22Rv1 (cell line): ENCODE measurements at regions not wholly inside any gene's neighbourhood (a gene's known extent, or its start where the extent isn't known, plus 50 kb on each side); places are given as distances from the start of the nearest gene placed in this dataset.

Experiments used
- H3K27ac ChIP-seq: fragments of 450-650 bp; 2 replicates; pipeline ENCODE4 v1.5.1; 2017
- ZFX ChIP-seq: fragments of 450-650 bp; IDR thresholded peaks from 2 replicates; pipeline ENCODE4 v1.6.1; 2017; ENCODE audit warnings: antibody characterized with exemption, borderline replicate concordance
- TF ChIP-seq, protein P1 (sequence below): fragments of 450-650 bp; IDR thresholded peaks from 2 replicates; pipeline ENCODE4 v1.5.1; 2017; ENCODE audit warnings: mild to moderate bottlenecking

DNA sequence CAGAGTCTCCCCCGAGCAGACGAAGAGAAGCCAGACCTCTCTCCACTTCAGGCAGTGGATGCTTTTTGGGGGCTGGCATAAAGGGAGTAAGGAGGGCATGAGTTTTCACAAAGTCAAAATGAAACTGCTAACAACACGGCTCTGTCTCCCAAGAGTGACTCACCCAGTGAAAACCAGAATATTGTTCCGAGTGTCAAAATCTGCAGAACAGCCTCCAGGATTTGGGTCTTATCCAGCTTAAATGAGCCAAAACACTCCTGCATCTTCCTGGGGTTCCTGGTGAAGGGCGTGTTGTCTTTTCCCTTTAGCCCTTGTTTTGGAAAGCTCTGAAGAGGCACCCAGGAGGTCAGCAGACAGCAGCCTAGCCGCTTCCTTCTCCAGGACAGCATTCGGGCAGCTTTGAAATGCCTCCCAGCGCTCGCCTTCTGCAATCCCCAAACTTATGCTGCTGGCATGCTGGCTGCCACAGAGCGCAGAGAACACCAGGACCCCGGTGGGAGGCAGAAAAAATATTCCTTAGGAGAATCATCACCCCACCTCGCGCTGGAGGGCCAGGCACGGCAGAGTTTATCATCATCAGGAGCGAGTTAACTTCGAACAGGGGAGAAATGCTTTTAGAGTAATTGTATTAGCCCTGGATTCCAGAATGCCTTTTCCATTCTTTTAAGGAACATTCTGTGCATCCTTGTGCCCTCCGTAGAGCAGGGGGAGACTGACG is 117.7 kb upstream of the NCOR2 start:
- H3K27ac ChIP-seq: no peak overlapping the region
- TF ChIP-seq, protein P1, sequence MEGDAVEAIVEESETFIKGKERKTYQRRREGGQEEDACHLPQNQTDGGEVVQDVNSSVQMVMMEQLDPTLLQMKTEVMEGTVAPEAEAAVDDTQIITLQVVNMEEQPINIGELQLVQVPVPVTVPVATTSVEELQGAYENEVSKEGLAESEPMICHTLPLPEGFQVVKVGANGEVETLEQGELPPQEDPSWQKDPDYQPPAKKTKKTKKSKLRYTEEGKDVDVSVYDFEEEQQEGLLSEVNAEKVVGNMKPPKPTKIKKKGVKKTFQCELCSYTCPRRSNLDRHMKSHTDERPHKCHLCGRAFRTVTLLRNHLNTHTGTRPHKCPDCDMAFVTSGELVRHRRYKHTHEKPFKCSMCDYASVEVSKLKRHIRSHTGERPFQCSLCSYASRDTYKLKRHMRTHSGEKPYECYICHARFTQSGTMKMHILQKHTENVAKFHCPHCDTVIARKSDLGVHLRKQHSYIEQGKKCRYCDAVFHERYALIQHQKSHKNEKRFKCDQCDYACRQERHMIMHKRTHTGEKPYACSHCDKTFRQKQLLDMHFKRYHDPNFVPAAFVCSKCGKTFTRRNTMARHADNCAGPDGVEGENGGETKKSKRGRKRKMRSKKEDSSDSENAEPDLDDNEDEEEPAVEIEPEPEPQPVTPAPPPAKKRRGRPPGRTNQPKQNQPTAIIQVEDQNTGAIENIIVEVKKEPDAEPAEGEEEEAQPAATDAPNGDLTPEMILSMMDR: no peak
- TF ChIP-seq ZFX: no peak

DNA sequence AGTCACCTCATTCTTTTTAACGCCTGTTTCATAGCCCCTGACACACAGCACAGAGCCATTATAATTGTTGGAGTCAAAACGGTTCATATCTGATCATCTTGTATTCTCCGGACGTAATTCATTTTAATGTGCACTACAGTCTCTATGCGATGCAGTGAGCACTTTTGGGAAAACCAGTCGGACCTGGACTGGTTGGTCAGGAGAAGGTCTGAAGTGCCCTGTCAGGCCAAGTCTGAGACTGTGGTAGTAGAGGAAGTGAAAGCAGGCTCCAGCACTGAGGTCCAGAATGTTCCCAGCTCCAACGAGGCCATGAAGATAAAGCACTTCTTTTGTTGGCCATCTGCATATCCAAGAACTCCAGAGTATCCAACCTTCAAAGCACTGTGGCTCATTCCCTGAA is 117.1 kb upstream of the NCOR2 start:
- TF ChIP-seq ZFX: no peak
- TF ChIP-seq, protein P1: no peak
- H3K27ac ChIP-seq: no peak overlapping the region

DNA sequence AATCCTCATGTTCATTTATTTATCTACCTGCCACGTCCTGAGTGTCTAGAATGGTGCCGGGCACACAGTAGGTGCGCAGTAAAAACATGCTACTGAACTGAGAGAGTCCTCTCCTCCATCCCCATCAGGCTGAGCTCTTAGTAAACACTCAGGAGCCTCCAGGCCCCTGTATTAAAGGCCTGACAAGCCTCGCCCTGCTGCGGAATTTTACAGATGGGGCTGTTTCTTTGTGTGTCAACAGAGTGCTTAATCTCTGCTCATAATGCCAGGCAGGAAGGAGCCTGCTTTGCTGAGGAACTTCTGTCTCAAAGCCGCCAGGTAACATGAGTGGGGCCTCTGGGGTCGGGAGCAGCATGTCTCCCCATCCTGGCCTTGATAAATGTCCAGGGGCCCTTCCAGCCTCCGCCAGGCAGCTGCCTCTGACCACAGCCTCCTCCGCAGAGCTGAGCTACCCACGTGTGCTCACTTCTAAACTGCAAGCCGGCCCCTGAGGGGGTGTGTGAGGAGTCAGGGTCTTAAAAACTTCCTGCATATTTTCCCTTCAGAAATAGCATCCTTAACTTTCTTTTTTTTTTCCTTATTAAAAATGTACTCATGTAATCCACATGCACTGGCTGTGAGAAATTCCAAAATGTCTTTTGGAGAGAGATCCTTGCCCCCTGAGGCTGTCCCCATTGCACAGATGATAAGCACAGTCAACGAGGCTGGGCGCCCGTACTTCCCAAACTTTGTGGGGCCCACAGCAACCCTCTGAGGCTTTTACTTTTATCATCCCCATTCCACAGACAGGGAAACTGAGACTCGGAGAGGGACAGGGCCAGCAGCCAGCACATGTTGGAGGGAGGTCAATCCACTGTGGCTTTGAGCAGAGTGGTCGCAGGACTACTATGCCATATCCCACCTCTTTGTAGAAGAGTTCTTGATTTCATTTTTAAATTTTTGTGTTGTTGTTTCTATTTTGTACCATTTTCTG is 116.0 kb upstream of the NCOR2 start:
- TF ChIP-seq ZFX: no peak
- TF ChIP-seq, protein P1: no peak
- H3K27ac ChIP-seq: no peak overlapping the region

DNA sequence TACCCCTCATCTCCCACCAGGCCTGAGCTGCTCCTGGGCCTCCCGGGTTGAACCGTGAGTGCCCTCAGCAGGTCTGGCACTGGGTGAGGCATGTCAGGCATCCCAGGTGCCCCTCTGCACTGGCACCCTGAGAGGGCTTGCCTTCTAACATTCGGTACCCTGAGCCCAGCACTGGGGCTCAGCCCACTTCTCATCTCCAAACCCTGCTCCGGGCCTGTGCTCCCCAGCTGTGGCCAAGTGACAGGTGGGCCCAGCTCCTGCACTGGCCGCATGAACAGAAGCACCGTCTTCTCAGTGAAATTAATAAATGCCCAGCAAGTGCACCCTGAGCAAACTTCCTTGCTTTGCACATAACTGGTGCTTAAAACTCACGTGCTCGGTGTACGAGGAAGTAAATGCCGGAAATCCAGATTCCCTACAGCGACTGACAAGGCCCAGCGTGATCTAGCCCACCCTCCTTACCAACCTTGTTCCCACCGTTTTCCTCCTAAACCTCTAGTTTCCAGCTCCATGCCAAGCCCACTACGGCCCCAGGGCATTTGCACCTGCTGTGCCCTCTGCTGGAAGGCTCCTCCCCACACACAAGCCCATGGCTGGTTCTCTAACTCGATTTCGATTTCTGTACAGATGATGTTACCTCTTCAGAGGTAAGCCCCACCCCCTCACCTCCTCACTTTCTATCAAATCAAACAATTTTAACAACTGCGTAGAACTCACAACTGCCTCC is 115.2 kb upstream of the NCOR2 start:
- TF ChIP-seq, protein P1: no peak; the same call in 1 of the 2 replicates
- no peak for TF ChIP-seq ZFX
- H3K27ac ChIP-seq: no peak overlapping the region

DNA sequence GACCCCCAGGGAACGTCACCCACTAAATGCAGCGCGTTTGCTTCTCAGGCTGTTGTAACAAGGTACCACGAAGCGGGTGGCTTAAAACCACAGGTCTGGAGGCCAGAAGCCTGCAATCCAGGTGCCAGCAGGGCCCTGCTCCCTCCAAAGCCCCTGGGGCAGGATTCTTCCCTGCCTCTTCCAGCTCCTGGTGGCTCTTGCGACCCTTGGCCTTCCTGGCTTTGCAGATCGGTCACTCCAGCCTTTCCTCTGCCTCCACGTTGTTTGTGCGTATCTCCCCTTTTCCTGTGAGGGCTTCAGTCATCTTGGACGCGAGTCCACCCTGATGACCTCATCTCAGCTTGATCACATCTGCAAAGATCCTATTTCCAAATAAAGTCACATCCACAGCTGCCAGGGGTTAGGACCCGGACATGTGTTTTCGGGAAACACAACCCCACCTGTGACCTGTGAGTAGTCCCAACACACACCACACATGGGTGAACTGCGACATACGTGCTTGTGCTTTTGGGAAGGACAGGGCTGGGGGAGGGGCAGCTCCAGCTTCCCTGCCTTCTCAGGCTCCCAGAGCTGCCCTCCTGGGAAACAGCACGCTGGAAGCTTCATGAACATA is 114.5 kb upstream of the NCOR2 start:
- no peak overlapping the region for H3K27ac ChIP-seq

More for the DNA sequence above, 114.5 kb upstream of the NCOR2 start:
- TF ChIP-seq, protein P1: no peak
- TF ChIP-seq ZFX: no peak
